ENCODE measurements at regions not wholly inside any gene's neighbourhood (a gene's known extent, or its start where the extent isn't known, plus 50 kb on each side); places are given as distances from the start of the nearest gene placed in this dataset.

GRCh38 chr6:87936065-87936464 lies 111.6 kb upstream of the SPACA1 start:
- DNase-seq (ENCODE audit: low spot score) = no peak

DNA sequence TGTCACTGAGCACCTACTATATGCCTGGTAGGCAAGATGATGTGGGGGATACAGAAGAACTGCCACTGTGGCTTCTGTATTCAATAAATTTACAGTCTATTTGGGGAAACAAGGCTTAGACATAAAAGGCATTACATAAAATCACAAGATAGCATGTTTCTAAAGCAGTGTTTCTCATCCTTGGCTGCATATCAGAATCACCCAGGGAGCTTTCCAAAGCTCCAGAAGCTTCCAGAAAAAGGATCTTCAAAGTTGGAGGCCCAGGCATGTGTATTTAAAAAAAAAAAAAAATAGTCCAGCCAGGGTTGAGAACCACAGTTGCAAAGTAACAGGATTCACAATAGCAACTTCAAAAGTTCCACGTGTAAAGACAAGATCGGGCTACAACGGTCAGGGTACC lies 112.4 kb upstream of the SPACA1 start:
- no peak for DNase-seq (ENCODE audit: low spot score)

DNA sequence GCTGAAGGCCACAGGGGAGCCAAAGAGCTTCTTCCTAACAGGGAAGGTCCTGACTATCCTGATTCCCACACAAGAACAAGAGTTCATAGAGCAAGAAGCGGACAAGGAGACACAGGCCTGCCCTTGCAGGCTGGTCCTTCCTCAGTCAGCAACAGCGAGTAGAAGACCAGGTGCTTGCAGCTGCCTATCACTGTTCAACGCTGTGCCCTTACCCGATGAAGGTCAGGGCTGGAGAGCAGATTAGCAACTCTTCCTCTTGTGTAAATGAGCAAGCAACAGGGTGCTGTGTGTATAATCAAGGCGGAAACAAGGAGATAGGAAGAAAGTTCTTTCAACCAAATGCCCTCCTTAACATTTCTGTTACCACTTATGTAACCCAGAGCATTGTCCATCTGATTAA lies 115.3 kb upstream of the SPACA1 start:
- no peak for DNase-seq (ENCODE audit: low spot score)

DNA sequence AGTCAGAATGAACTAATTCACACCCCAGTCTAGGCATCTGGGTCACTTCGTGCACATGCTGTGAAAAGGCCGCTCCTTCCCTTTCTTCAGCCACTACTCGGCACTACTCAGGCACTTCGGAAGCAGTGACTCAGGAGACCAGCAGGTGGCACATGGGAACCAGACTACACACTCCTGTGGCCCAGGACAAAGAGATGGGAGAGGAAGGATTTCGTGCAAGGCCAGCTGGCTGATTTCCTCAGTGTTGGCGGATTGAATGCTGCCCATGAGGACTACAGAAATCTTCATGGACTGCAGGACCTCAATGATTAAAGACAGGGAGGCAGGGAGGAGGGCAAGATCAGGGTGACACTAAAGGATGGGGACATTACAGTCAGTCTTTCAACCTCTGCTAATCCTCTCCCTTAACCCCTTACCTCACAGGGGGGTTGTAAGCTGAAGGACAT lies 117.8 kb upstream of the SPACA1 start:
- DNase-seq (ENCODE audit: low spot score) = peak; percentile 86

DNA sequence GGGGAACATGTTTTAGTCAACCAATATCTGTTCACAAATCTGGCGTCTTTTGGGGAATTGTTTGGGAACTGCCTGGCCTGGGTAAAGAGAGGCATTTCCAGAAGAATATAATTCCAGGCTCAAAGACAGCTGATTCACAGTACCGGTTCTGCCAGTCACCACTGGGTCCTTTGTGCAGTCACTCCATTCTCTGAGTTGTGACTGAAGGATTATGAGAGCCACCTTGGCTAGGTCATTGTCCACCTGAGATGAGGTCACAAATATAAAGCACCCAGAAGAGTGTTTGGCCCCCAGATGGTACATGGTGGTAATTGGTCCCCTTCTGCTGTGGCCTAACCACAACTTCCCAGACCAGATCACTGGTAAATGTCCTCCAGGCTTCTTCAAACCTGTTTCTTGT lies 121.0 kb upstream of the SPACA1 start:
- no peak for DNase-seq (ENCODE audit: low spot score)

DNA sequence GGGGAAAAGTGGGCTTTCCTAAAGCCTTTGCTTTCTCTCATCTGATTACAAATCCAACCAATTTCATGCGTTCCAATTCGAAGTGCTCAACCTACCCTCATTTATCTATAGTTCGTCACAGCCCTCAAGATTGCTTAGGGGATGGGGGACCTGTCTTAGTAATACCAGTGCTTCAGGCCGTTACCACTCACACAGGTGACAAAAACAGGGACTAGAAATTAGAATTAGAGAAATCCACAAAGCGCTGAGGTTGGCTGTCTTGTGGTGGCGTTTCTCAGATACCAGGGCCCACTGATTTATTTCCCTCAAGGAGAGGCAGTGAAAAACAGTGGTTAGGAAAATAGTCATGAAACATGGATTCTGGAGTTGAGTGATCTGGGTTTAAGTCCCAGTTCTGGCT lies 121.6 kb upstream of the SPACA1 start:
- no peak for DNase-seq (ENCODE audit: low spot score)

DNA sequence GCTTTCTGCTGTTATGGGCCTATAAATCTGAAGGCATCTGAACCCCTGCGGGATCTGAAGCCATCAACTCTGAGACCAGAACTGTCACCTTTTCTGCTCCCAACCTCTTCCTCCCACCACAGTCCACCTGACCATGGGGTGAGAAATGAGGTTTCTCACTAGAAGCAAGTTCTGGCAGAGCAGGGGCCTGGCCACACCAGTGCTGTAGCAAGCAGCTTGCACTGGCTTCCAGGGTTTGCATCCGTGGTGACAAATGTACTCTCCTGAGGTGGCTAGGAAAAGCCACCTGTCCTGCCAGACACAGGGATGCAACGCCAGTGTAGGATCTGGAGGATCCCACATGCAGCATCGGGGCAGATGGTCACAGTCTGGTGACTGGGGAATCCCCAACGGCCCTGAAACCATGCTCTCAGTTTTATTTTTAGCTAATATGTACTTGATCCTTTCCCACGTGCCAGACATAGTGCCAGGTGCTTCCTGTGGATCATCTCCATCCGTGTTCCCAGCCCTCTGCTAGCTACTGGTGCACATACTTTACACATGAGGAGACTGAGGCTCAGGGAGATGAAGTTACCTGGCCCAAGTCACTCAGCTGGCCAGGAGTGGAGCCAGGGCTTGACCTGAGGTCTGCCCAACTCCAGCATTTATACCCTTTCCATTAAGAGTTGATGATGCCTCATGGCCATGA lies 122.1 kb upstream of the SPACA1 start:
- DNase-seq (ENCODE audit: low spot score) = no peak

DNA sequence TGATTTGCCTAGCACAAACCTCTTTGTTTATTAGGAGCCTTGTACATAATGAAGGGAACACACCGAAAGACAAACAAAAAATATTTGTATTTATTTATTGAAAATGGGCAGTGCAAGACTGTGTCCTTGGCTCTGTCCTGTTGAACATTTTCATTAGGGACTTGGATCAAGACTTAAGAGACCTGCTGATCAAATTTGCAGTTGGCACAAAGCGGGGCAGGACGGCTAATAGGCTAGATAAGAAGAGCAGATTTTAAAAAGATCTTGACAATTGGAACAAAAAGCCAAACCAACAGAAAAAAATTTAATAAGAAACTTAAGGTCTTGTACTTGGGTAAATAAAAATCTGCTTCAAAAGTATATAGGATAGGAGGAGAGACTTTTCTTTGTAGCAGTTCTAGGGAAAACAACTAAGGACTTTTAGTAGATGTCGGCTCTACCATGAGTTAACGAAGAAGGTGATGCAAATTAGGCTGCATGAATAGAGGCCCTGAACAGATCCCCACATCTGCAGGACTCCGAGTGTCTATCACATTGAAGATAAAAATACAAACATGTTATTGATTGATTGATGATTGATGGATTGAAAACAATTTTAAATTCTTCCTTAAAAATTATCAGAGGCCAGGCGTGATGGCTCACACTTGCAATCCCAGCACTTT lies 124.1 kb upstream of the SPACA1 start:
- no peak for DNase-seq (ENCODE audit: low spot score)

DNA sequence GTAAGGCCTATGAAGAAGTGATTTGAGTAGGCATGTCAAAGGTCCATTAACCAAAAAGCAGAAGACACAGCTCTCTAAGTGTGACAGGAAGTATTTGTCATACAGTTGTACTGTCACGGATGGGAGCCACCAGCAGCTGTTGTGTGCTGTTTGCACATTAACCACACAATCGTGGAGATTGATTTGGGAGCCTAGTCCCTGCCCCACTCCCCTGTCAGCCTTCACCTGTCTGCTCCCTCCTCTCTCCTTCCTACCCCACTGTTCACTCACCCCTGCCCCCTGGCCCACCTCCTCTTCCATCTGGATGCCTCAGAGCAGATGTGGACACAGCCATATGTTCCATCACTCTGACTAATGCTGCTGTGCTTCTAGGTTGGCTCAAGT lies 124.7 kb upstream of the SPACA1 start:
- DNase-seq (ENCODE audit: low spot score) = no peak

DNA sequence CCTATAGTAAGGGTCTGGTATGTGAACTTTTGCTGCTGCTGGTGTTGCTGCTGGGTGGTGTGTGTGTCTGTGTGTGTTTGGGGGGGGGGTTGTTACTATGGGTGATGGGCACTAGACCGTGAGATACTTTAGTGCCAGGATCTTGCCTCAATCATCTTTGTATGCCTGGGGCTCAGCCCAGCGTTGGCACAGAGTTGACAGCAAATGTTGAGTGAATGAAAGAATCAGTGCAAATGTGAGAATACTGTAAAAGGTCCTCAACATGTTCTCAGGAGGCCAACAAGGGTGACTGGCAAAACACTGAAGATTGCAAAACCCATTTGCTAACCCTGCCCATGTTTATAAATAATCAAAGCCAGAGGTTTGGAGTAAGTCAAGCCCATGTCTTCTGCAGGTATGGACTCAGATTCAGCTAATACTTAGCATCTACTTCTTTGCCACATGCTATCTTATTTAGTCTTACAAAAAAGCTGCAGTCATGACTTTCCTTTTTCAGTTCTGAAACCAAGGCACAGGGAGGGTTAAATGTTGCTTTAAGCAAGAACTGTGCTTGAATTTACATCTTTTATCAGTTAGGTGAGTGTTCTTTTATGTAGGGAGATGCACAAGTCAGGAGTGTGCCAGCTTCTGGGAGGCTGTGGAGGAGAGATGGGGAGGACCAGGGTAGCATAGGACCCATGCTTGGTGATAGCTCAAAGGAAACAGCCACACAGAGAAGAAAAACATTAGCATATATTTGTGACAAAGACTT lies 125.3 kb upstream of the SPACA1 start:
- no peak for DNase-seq (ENCODE audit: low spot score)

GRCh38 chr6:87921034-87921433 lies 126.6 kb upstream of the SPACA1 start:
- DNase-seq (ENCODE audit: low spot score) = no peak

GRCh38 chr6:87920245-87920644 lies 127.4 kb upstream of the SPACA1 start:
- DNase-seq (ENCODE audit: low spot score) = no peak

DNA sequence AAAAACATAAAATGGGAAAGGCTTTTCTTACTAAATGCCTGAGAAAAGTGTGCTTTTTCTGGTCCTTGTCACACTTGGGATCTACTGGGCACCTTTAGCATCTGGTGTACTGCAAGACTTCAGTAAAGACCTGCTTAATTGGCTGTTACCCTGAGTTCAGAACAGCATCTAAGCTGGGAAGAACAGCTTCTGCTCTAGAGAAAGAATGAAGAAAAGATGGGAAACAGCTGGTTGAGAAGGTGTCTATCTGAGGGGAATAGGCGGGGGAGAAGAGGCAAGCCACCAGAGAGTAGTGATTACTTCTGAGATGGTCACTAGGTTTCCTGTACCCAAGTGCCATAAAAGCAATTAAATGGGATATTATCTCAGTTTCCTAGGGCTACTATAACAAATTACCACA lies 128.2 kb upstream of the SPACA1 start:
- no peak for DNase-seq (ENCODE audit: low spot score)

- DNase-seq (ENCODE audit: low spot score) = no peak
Measured at GRCh38 chr6:87919001-87919400, 128.6 kb upstream of the SPACA1 start.

GRCh38 chr6:87918461-87918941 lies 129.1 kb upstream of the SPACA1 start:
- DNase-seq (ENCODE audit: low spot score) = no peak

DNA sequence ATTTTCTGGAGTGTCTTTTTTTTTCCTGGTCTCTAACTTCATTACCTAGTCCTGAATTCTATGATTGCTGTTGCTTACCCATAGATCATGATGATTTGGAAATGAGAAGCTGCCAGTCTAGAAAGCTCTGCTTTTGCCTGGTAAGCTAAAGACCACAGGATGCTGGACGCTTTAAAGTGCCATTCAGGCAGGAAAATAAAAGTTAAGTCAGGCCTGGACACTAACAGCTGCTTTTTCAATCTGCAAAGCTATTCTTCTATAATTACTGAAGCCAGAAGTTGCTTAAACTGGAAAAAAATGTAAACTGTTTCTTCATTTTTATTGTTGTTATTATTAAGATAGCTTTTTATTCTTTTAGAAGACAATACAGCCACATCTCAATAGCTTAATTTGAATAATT lies 129.8 kb upstream of the SPACA1 start:
- DNase-seq (ENCODE audit: low spot score) = no peak

- DNase-seq (ENCODE audit: low spot score) = no peak
Measured at GRCh38 chr6:87916446-87916845, 131.2 kb upstream of the SPACA1 start.

DNA sequence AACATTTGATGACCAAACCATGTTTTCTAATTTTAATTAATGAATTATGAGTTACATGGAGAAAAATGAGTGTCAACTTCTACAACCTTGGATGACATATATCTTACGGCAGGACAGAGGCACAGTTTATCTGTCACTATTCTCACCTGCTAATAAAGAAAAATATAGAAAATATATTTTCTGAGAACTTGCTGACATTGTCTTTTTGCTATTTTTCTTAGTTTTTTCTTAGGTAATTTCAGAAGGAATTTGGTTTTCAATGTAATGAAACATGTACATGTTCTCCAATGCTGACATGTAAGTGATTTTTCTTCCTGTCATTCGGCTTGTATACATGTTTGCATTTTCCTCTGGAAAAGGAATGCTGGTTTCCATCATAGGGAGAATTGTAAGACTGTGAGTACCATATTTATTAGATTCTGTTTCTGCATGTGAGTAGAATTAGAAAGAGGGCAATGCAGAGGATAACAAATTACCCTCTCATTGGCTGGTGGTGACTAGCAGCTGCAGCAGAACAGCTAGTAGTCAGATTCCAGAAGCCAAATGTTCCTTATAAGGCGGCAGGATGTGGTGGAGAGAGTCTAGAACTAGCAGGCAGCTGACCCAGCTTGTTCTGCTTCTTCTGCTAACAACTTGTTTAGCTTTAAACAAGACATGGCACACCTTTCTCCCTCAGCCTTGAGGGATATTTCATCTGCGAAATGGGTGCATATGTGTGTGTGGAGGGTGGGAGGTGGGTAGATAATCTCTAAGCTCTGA lies 132.8 kb upstream of the SPACA1 start:
- DNase-seq (ENCODE audit: low spot score) = no peak

DNA sequence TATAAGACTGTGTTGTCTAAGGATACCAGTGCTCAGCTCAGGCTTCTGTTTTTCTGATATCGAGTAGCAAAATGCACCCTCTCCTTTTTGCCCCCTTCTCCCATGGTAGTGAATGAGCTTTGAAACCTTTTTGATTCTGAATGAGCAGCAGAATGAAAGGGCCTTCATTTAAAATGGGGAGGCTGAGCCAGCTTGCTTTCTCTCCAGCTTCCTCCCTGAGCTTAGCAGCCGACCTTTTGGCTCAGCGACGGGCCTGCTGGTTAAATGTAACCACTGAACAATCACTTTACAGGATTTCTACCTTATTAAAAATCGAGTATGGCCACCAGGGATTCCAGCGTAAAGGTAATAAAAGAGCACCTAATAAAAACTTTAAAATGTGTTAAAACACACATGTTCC lies 133.7 kb upstream of the SPACA1 start:
- DNase-seq (ENCODE audit: low spot score) = no peak

DNA sequence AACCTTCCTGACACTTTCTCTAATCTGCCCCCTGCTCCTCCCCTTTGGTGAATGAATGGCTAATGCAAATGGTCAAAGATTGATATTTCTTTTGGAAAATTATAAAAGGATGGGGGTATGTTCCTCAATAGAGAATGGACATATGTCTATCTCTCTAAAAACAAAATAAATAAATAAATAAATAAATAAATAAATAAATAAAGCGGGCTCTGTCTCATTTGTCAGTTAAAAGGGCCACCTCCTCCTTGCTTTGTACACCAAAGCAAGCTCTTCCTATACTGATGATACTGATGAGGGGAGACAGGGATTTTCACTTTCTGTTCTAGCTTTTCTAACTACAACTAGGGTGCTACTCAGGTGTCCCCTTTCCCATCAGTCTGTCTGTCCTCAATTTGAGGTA lies 135.5 kb upstream of the SPACA1 start:
- no peak for DNase-seq (ENCODE audit: low spot score)

DNA sequence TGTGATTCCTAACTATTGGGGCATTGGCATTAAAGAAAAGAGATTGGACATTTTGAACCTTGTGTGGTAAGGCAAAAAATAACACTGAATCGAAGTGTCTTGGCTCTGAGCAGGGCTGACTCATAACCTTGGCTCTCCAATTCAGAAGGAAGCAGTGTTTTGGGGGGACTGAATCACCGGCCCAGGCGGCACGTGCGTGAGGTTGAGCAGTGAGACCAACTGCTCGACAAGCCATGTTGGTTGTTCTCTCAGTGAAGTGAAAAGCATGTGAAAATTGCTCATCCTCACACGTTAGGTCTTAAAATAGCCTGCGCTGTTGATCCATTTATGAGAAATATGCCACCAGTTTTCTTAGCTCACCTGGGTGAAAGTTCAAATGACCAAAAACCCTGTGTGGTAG lies 137.8 kb upstream of the SPACA1 start:
- no peak for DNase-seq (ENCODE audit: low spot score)

All from ecto neural progenitor cell (in vitro differentiated cells).